ENCODE measurements at regions not wholly inside any gene's neighbourhood (a gene's known extent, or its start where the extent isn't known, plus 50 kb on each side); places are given as distances from the start of the nearest gene placed in this dataset.

DNA sequence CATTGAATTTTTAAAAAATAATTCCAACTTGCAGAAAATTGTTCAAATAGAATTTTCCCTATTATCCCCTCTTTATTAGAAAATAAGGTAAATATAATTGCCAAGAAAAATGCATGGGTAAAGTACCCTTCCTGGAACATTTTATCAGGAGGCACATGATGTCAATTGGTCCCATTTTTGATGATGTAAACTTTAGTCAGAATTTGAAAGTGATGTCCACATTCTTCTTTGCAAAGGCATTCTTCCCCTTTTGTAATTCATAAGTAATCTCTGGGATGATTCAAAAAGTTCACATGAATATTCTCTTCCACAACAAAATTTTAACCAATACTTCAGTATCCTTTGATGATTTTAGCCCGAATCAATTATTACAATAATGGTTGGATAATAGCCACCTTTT is 86.9 kb upstream of the ANO3 start:
- Histone ChIP-seq H3K79me2 (ENCODE audit: insufficient read depth, low read length) (no peaks in the 10 kb centered on the region), H3K4me1 (ENCODE audit: insufficient read depth, low read length) (no peaks in the 10 kb centered on the region), H4K20me1 (ENCODE audit: insufficient read depth, low read length) (no peaks in the 10 kb centered on the region), H3K9ac (ENCODE audit: low read depth, low read length) (no peak overlapping the region), H3K27ac (ENCODE audit: low read length) (no peak overlapping the region), H3K9me3 (ENCODE audit: insufficient read depth, low read length, severe bottlenecking) (no peaks in the 10 kb centered on the region), H2AFZ (ENCODE audit: low read depth, low read length) (no peak overlapping the region), H3K36me3 (ENCODE audit: insufficient read depth, low read length) (no peaks in the 10 kb centered on the region), H3K27me3 (ENCODE audit: insufficient read depth, low read length, poor library complexity) (no peaks in the 10 kb centered on the region), H3K4me2 (ENCODE audit: insufficient read depth, low read length) (no peak overlapping the region), H3K4me3 (ENCODE audit: low read depth in 1 of 2, low read length in 2 of 2) (no peak overlapping the region)
- TF ChIP-seq, protein P1, sequence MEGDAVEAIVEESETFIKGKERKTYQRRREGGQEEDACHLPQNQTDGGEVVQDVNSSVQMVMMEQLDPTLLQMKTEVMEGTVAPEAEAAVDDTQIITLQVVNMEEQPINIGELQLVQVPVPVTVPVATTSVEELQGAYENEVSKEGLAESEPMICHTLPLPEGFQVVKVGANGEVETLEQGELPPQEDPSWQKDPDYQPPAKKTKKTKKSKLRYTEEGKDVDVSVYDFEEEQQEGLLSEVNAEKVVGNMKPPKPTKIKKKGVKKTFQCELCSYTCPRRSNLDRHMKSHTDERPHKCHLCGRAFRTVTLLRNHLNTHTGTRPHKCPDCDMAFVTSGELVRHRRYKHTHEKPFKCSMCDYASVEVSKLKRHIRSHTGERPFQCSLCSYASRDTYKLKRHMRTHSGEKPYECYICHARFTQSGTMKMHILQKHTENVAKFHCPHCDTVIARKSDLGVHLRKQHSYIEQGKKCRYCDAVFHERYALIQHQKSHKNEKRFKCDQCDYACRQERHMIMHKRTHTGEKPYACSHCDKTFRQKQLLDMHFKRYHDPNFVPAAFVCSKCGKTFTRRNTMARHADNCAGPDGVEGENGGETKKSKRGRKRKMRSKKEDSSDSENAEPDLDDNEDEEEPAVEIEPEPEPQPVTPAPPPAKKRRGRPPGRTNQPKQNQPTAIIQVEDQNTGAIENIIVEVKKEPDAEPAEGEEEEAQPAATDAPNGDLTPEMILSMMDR (IDR thresholded peaks at IDR 0.05; ENCODE audit: borderline replicate concordance, extremely low read depth, low read length, poor library complexity, severe bottlenecking) = no peak
- no peak for TF ChIP-seq EZH2 (IDR thresholded peaks at IDR 0.05; ENCODE audit: borderline replicate concordance, low read depth, low read length, severe bottlenecking)
- ATAC-seq (ENCODE audit: insufficient read depth, low read depth) (no peak), DNase-seq (no peak)

DNA sequence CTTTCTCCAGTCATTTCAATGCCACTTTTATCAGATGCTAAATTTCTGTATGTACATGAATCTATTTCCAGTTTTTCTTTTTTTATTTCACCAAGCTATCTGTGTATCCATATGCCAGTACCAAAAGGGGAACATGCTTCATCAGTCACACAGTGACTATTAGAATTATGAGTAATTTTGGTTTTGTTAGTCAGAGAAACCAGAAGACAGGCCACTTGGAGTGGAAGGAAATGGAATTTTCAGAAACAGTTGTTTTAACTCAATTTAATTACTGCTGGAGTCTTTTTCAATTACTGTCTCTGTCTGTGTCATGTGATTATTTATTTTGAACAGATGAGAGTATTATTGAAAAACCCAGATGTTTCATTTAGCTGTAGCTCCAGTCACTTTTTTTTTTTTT is 84.6 kb upstream of the ANO3 start:
- Histone ChIP-seq H3K27me3 (ENCODE audit: insufficient read depth, low read length, poor library complexity) (no peaks in the 10 kb centered on the region), H3K4me1 (ENCODE audit: insufficient read depth, low read length) (no peaks in the 10 kb centered on the region), H3K79me2 (ENCODE audit: insufficient read depth, low read length) (no peaks in the 10 kb centered on the region), H4K20me1 (ENCODE audit: insufficient read depth, low read length) (no peaks in the 10 kb centered on the region), H3K9me3 (ENCODE audit: insufficient read depth, low read length, severe bottlenecking) (no peaks in the 10 kb centered on the region), H3K36me3 (ENCODE audit: insufficient read depth, low read length) (no peaks in the 10 kb centered on the region), H3K4me3 (ENCODE audit: low read depth in 1 of 2, low read length in 2 of 2) (no peak overlapping the region), H3K4me2 (ENCODE audit: insufficient read depth, low read length) (no peak overlapping the region), H2AFZ (ENCODE audit: low read depth, low read length) (no peak overlapping the region), H3K9ac (ENCODE audit: low read depth, low read length) (no peak overlapping the region), H3K27ac (ENCODE audit: low read length) (no peak overlapping the region)
- no peak for ATAC-seq (ENCODE audit: insufficient read depth, low read depth)
- TF ChIP-seq, protein P1 (IDR thresholded peaks at IDR 0.05; ENCODE audit: borderline replicate concordance, extremely low read depth, low read length, poor library complexity, severe bottlenecking) = no peak
- TF ChIP-seq EZH2 (IDR thresholded peaks at IDR 0.05; ENCODE audit: borderline replicate concordance, low read depth, low read length, severe bottlenecking) = no peak
- no peak for DNase-seq

DNA sequence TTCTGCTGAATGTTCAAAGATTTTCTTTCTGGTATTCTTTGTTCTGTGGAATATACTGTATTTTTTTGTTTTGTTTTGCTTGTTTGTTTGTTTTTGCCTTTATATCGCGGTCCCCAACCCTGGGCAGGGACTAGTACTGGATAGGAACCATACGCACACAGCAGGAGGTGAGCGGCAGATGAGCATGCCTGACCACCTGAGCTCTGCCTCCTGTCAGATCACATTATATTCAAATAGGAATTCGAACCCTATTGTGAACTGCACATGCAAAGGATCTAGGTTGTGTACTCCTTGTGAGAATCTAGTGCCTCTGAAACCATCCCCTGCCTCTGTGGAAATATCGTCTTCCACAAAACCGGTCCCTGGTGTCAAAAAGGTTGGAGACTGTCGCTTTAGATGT is 83.3 kb upstream of the ANO3 start:
- H3K4me3 ChIP-seq (ENCODE audit: low read depth in 1 of 2, low read length in 2 of 2) = no peak overlapping the region
- no peaks in the 10 kb centered on the region for H3K79me2 ChIP-seq (ENCODE audit: insufficient read depth, low read length)
- H3K9ac ChIP-seq (ENCODE audit: low read depth, low read length) = no peak overlapping the region
- no peak overlapping the region for H3K27ac ChIP-seq (ENCODE audit: low read length)
- no peaks in the 10 kb centered on the region for H3K4me1 ChIP-seq (ENCODE audit: insufficient read depth, low read length)
- no peaks in the 10 kb centered on the region for H3K36me3 ChIP-seq (ENCODE audit: insufficient read depth, low read length)
- DNase-seq (no peak), ATAC-seq (ENCODE audit: insufficient read depth, low read depth) (no peak)
- no peak overlapping the region for H3K4me2 ChIP-seq (ENCODE audit: insufficient read depth, low read length)
- no peak overlapping the region for H2AFZ ChIP-seq (ENCODE audit: low read depth, low read length)
- H3K27me3 ChIP-seq (ENCODE audit: insufficient read depth, low read length, poor library complexity) = no peaks in the 10 kb centered on the region
- no peaks in the 10 kb centered on the region for H4K20me1 ChIP-seq (ENCODE audit: insufficient read depth, low read length)
- TF ChIP-seq, protein P1 (IDR thresholded peaks at IDR 0.05; ENCODE audit: borderline replicate concordance, extremely low read depth, low read length, poor library complexity, severe bottlenecking) = no peak
- TF ChIP-seq EZH2 (IDR thresholded peaks at IDR 0.05; ENCODE audit: borderline replicate concordance, low read depth, low read length, severe bottlenecking) = no peak
- H3K9me3 ChIP-seq (ENCODE audit: insufficient read depth, low read length, severe bottlenecking) = no peaks in the 10 kb centered on the region

DNA sequence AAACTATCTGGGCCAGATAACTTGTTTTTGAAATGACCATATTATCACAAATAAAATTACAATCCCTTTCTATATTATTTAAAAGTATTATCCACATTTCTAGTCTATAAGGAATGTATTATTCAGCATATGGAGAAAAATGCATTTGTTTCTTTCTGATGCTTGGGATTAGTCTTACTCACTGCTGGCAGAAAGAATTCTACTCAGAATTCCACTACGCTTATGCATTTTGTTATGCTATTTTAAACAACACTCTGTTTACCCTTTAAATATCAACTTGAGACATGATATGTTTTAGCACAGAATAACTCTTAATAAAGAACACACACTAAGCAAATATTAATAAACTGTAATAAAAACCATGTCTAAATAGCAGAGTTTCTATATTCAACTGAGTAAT is 77.6 kb upstream of the ANO3 start:
- H4K20me1 ChIP-seq (ENCODE audit: insufficient read depth, low read length) = no peaks in the 10 kb centered on the region
- ATAC-seq (ENCODE audit: insufficient read depth, low read depth) (no peak), DNase-seq (no peak)
- H2AFZ ChIP-seq (ENCODE audit: low read depth, low read length) = no peak overlapping the region
- H3K4me2 ChIP-seq (ENCODE audit: insufficient read depth, low read length) = no peak overlapping the region
- H3K4me1 ChIP-seq (ENCODE audit: insufficient read depth, low read length) = no peaks in the 10 kb centered on the region
- H3K4me3 ChIP-seq (ENCODE audit: low read depth in 1 of 2, low read length in 2 of 2) = no peak overlapping the region
- H3K36me3 ChIP-seq (ENCODE audit: insufficient read depth, low read length) = no peaks in the 10 kb centered on the region
- TF ChIP-seq, protein P1 (IDR thresholded peaks at IDR 0.05; ENCODE audit: borderline replicate concordance, extremely low read depth, low read length, poor library complexity, severe bottlenecking) = no peak
- TF ChIP-seq EZH2 (IDR thresholded peaks at IDR 0.05; ENCODE audit: borderline replicate concordance, low read depth, low read length, severe bottlenecking) = no peak
- H3K9ac ChIP-seq (ENCODE audit: low read depth, low read length) = no peak overlapping the region
- H3K9me3 ChIP-seq (ENCODE audit: insufficient read depth, low read length, severe bottlenecking) = no peaks in the 10 kb centered on the region
- H3K79me2 ChIP-seq (ENCODE audit: insufficient read depth, low read length) = no peaks in the 10 kb centered on the region
- H3K27ac ChIP-seq (ENCODE audit: low read length) = no peak overlapping the region
- H3K27me3 ChIP-seq (ENCODE audit: insufficient read depth, low read length, poor library complexity) = no peaks in the 10 kb centered on the region

Measured in DND-41 (cell line).